K562 (cell line): ENCODE measurements at regions not wholly inside any gene's neighbourhood (a gene's known extent, or its start where the extent isn't known, plus 50 kb on each side); places are given as distances from the start of the nearest gene placed in this dataset.

ENCODE experiments used
- E2F6 ChIP-seq, 2 experiments: IDR thresholded peaks; 2 replicates each; pipeline ENCODE4 v1.6.1; 2011; ENCODE audit warnings: borderline replicate concordance in 1 of 2, control low read depth in 1 of 2, low read depth in 1 of 2, low read length in 1 of 2, mild to moderate bottlenecking in 1 of 2, mixed read lengths in 1 of 2, moderate library complexity in 1 of 2; ENCODE audit not compliant: insufficient read depth in 1 of 2, insufficient read length in 1 of 2, poor library complexity in 1 of 2, severe bottlenecking in 1 of 2; ENCODE audit errors: extremely low read depth in 1 of 2
- EGR1 ChIP-seq: fragments of 450-650 bp; conservative IDR thresholded peaks from 2 replicates; pipeline ENCODE4 v1.6.1; 2017; ENCODE audit warnings: mild to moderate bottlenecking
- HDAC2 ChIP-seq: fragments of 450-650 bp; IDR thresholded peaks from 2 replicates; pipeline ENCODE4 v1.6.1; 2016; ENCODE audit warnings: mild to moderate bottlenecking
- IRF1 ChIP-seq: sonication (generic); formaldehyde crosslinking; IDR thresholded peaks from 2 replicates; pipeline ENCODE4 v1.8.0; 2022; ENCODE audit warnings: missing genetic modification reagents, mild to moderate bottlenecking, borderline replicate concordance
- NFRKB ChIP-seq: fragments of 450-650 bp; IDR thresholded peaks from 2 replicates; pipeline ENCODE4 v1.6.1; 2016; ENCODE audit warnings: low read depth
- ZBTB33 ChIP-seq: sonication (generic); formaldehyde crosslinking; IDR thresholded peaks from 2 replicates; pipeline ENCODE4 v1.8.1; 2023; ENCODE audit warnings: mild to moderate bottlenecking, missing genetic modification reagents
- ZNF431 ChIP-seq: sonication (generic); formaldehyde crosslinking; IDR thresholded peaks from 2 replicates; pipeline ENCODE4 v1.8.0; 2022; ENCODE audit warnings: mild to moderate bottlenecking, missing genetic modification reagents

- TF ChIP-seq E2F6 (IDR thresholded peaks at IDR 0.05; ENCODE audit: borderline replicate concordance in 1 of 2, extremely low read depth in 1 of 2, insufficient read depth in 1 of 2, insufficient read length in 1 of 2, low read depth in 1 of 2, low read length in 1 of 2, poor library complexity in 1 of 2, severe bottlenecking in 1 of 2) = no peak
- no peak for TF ChIP-seq IRF1 (CRISPR knock-in tag)
- TF ChIP-seq ZNF431 (CRISPR knock-in tag) = no peak
- peak; percentile 20; the same call in 1 of the 2 replicates for TF ChIP-seq ZBTB33 (CRISPR knock-in tag)
- TF ChIP-seq HDAC2 = peak; percentile 95
- peak; percentile 76 for TF ChIP-seq NFRKB
- TF ChIP-seq EGR1 = peak; percentile 97
- TF ChIP-seq, all 486 proteins: peak for 167
These were observed 55.4 kb upstream of the NLK start (continued) for GRCh38 chr17:27986805-27987684.
